ENCODE measurements at regions not wholly inside any gene's neighbourhood (a gene's known extent, or its start where the extent isn't known, plus 50 kb on each side); places are given as distances from the start of the nearest gene placed in this dataset.
"Not testable (repeated sequence)": the region's sequence is repeated elsewhere in the genome, so short reads cannot be mapped to it uniquely, and the experiment has no call there.

DNA sequence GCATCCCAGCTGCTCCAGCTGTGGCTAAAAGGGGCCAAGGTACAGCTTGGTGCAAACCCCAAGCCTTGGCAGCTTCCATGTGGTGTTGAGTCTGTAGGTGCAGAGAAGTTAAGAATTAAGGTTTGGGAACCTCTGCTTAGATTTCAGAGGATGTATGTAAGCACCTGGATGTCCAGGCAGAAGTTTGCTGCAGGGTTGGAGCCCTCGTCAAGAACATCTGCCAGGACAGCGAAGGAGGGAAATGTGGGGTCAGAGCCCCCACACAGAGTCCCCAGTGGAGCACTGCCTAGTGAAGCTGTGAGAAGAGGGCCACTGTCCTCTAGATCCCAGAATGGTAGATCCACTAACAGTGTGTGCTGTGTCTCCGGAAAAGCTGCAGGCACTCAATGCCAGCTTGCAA is 236.2 kb upstream of the ADRA1B start:
- in situ Hi-C loops (cut with MboI; ENCODE audit: low sequenced_read_pairs), result no loop called here

- in situ Hi-C loops (cut with MboI; ENCODE audit: low sequenced_read_pairs), result no loop called here
Measured at GRCh38 chr5:159681661-159682060, 234.6 kb upstream of the ADRA1B start.

DNA sequence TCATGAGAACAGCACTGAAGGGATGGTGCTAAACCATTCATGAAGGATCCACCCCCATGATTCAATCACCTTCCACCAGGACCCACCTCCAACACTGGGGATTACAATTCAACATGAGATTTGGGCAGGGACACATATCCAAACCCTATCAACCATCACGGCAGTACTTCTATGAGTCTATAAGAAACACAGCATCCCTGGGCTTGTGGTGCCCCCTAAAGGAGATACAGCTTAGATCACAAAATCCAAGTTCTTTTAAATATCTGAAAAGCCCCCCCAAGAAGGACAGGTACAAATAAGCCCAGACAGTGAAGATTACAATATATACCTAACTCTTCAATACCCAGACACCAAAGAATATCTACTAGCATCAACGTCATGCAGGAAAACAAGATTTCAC is 233.7 kb upstream of the ADRA1B start:
- in situ Hi-C loops (cut with MboI; ENCODE audit: low sequenced_read_pairs), result no loop called here

DNA sequence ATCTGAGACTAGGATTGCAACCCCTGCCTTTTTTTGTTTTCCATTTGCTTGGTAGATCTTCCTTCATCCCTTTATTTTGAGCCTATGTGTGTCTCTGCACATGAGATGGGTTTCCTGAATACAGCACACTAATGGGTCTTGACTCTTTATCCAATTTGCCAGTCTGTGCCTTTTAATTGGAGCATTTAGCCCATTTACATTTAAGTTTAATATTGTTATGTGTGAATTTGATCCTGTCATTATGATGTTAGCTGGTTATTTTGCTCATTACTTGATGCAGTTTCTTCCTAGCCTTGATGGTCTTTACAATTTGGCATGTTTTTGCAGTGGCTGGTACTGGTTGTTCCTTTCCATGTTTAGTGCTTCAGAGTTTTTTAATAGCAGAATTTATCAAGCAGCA is 228.4 kb upstream of the ADRA1B start:
- in situ Hi-C loops (cut with MboI; ENCODE audit: low sequenced_read_pairs), result not testable (repeated sequence)

- in situ Hi-C loops (cut with MboI; ENCODE audit: low sequenced_read_pairs), result no loop called here
Measured at GRCh38 chr5:159695741-159696294, 220.5 kb upstream of the ADRA1B start.

DNA sequence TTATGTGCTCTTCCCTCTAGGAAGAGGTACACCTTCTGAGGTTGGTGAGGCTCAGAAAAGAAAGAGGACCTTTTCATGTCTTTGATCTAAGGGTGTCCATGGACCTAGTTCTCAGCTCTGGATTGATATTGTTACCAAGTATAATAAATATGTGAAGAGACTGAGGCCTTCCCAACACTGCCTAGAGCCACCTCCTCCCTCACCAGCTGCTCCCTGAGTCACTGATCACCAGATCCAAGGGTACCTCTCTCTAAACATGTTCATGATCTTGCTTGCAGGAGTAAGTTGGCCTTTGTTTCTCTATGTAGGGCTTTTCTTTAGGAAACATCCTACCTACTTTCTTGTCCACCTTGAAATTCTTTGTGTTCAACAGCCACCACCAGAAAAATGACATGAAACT is 218.8 kb upstream of the ADRA1B start:
- in situ Hi-C loops (cut with MboI; ENCODE audit: low sequenced_read_pairs), result no loop called here

DNA sequence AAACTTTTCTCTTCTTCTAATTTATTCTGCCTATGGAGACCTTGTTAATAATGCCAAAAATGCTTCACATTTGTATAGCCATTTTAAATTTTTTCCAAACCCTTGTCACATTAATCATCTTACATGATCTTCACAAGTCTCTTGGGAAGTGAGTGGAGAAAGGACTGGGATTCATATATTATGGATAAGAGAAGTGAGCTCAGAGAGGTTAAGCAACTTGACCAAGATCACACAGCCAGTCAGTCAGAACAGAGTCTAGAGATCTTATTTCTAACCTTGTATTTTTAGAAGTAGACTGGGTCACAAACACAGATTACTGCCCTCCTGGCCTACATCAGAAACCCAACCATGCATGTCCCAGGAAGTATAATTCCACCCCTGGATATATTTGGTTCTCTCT is 218.0 kb upstream of the ADRA1B start:
- in situ Hi-C loops (cut with MboI; ENCODE audit: low sequenced_read_pairs), result no loop called here

DNA sequence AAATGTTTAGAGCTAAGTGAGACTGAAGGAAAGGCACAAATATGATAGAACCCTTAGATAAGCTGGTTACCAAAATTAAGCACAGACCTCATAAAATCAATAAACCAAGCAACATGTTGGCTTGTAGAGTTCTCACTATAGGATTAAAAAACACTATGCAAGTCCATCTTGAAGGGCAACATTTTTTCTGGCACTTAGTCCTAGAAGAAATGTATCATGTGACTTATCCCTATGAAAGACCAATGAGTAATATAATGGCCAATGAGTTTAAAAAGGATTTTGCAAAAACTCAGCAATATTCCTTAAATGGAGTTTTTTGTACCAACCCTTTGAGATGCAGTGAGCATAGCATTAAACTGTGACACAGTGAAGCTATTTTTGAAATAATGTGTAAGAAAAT is 216.3 kb upstream of the ADRA1B start:
- in situ Hi-C loops (cut with MboI; ENCODE audit: low sequenced_read_pairs), result no loop called here

DNA sequence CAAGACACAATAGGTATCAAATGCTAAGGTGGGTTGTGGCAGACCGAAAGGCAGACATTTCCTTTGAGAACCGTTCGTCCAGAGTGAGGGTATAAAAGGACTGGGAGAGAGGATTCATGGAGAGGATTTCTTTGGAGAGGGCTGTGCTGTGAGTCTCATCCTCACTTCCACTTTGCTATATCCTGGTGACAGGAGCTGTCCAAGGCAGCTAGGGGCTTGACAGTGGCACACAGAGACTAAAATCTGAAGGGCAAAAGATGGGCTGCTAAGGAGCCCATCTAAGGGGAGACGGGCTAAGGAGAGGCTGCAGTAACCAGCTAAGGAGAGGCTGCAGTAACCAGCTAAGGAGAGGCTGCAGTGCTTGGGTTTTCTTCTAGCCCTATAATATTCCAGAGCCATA is 214.0 kb upstream of the ADRA1B start:
- in situ Hi-C loops (cut with MboI; ENCODE audit: low sequenced_read_pairs), result no loop called here

GRCh38 chr5:159702826-159703225 is 213.5 kb upstream of the ADRA1B start:
- in situ Hi-C loops (cut with MboI; ENCODE audit: low sequenced_read_pairs), result no loop called here

DNA sequence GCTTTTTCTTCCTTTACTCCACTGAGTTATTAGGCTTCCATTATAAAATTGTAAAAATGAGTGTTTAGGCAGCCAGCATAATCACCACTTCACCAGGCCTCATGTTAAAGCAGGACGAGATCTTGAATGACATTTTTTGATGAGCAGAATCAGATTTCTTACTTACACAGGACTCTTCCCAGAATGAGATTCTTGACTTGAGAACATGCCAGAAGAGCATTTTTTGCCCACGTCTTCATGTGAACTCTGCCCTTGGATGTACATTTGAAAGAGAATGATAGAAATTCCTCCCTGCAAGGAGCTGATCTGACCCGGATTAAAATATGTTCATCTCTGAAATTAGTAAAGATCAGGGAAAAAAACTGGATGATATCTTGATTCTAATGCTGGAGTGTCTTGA is 212.1 kb upstream of the ADRA1B start:
- in situ Hi-C loops (cut with MboI; ENCODE audit: low sequenced_read_pairs), result no loop called here

- in situ Hi-C loops (cut with MboI; ENCODE audit: low sequenced_read_pairs), result no loop called here
Measured at GRCh38 chr5:159705948-159706347, 210.3 kb upstream of the ADRA1B start.

- in situ Hi-C loops (cut with MboI; ENCODE audit: low sequenced_read_pairs), result no loop called here
Measured at GRCh38 chr5:159708090-159708489, 208.2 kb upstream of the ADRA1B start.

- in situ Hi-C loops (cut with MboI; ENCODE audit: low sequenced_read_pairs), result no loop called here
Measured at GRCh38 chr5:159712672-159713071, 203.6 kb upstream of the ADRA1B start.

- in situ Hi-C loops (cut with MboI; ENCODE audit: low sequenced_read_pairs), result no loop called here
Measured at GRCh38 chr5:159713254-159713653, 203.0 kb upstream of the ADRA1B start.

GRCh38 chr5:159713773-159714172 is 202.5 kb upstream of the ADRA1B start:
- in situ Hi-C loops (cut with MboI; ENCODE audit: low sequenced_read_pairs), result no loop called here

DNA sequence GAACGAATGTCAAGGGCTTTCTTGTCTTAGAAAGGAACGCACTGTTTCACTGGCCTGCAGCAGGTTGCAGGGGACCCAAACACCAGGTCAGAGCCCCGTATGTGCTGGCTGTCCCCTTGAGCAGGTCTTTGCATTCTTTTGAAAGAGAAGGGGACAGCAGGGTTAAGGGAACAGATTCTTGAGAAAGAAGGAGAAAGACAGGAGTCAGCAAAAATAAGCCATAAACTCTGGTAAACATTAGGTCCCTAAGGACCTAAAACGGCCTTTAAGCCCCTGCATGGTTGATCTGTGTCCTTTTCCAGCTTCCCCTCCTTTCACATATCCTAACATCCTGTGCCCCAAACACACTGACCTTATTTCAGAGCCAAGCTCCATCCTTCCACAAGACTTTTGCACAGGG is 190.8 kb upstream of the ADRA1B start:
- in situ Hi-C loops (cut with MboI; ENCODE audit: low sequenced_read_pairs), result no loop called here

- in situ Hi-C loops (cut with MboI; ENCODE audit: low sequenced_read_pairs), result no loop called here
Measured at GRCh38 chr5:159727167-159727566, 189.1 kb upstream of the ADRA1B start.

- in situ Hi-C loops (cut with MboI; ENCODE audit: low sequenced_read_pairs), result no loop called here
Measured at GRCh38 chr5:159730285-159730684, 186.0 kb upstream of the ADRA1B start.

DNA sequence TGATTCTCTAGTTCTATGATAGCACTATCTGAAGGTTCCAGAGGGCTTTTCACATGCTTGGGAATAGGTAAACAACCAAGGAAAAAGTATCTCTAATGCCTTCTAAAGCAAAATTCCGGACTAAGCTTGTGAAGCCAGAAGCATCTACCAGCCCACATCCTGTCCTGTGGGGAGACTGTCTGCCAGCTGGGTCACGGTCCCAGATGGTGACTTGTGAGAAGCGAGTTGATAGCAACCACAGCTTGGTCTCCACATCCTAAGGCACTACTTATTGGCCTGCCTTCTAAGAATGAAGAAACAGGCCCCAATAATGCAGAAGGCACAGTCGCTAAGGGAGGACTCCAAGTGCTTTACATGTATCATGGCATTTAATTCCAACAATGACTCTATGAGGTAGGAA is 184.1 kb upstream of the ADRA1B start:
- in situ Hi-C loops (cut with MboI; ENCODE audit: low sequenced_read_pairs), result no loop called here

- in situ Hi-C loops (cut with MboI; ENCODE audit: low sequenced_read_pairs), result no loop called here
Measured at GRCh38 chr5:159734366-159734765, 181.9 kb upstream of the ADRA1B start.

- in situ Hi-C loops (cut with MboI; ENCODE audit: low sequenced_read_pairs), result no loop called here
Measured at GRCh38 chr5:159735036-159735435, 181.2 kb upstream of the ADRA1B start.

DNA sequence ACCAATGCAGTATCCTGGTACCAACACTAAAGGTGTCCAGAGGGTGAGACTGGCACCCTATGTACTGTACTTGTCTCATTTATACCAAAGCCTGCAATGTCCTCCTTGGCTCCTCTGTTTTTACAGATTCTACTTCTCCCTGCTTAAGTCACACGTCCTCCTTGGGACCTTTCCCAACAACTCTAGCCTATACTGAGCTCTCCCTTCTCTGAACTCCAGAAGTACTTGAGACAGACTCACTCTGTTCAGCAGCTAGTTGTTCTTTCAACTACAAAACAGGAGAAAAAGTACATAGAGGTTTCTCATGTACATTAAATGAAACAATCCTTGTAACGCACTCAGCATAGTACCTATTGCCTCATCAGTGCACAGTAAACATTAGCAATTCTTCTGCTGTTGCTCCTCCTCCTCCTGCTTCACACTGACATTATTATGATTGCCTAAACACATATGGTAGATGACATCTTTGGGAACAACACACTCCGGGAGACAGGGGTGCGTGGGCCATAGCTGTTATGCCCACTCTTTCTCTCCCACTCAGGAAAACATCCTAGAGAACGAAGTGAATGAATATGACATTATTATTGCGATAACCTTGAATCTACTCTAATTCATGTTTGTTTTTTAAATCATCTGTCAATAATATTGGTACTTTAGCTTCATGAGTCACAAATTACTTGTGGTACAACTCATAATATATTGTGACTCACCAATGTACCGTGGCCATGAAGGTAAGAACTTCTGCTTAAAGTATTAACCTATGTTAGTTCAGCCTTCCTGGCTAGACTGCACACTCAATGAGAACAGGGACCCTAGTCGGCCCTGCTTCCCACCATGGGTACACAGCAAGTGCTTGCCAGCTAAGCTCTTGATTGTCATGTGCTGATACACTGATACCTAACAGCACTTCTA is 180.3 kb upstream of the ADRA1B start:
- in situ Hi-C loops (cut with MboI; ENCODE audit: low sequenced_read_pairs), result no loop called here

Data from HL-60/S4 (cell line).